HG03469 (cell line): ENCODE measurements at regions not wholly inside any gene's neighbourhood (a gene's known extent, or its start where the extent isn't known, plus 50 kb on each side); places are given as distances from the start of the nearest gene placed in this dataset.

ENCODE experiments used
- ATAC-seq: cut with Tn5 transposase; IDR thresholded peaks from one replicate; pipeline ENCODE4 v1.9.1; 2021; ENCODE audit warnings: mild to moderate bottlenecking, moderate library complexity, moderate number of reproducible peaks; ENCODE audit not compliant: unreplicated experiment

GRCh38 chr9:129336601-129337331 lies 158.7 kb upstream of the IER5L start:
- ATAC-seq = no peak

GRCh38 chr9:129336130-129336528 lies 158.1 kb upstream of the IER5L start:
- ATAC-seq = no peak

- ATAC-seq = no peak
Measured at GRCh38 chr9:129335464-129336129, 157.5 kb upstream of the IER5L start.

- no peak for ATAC-seq
Measured at GRCh38 chr9:129334105-129334935, 156.3 kb upstream of the IER5L start.

- ATAC-seq = no peak
Measured at GRCh38 chr9:129333617-129334104, 155.6 kb upstream of the IER5L start.

GRCh38 chr9:129332581-129332980 lies 154.5 kb upstream of the IER5L start:
- ATAC-seq = no peak

GRCh38 chr9:129331772-129332500 lies 153.9 kb upstream of the IER5L start:
- ATAC-seq = no peak

- ATAC-seq = no peak
Measured at GRCh38 chr9:129331493-129331765, 153.4 kb upstream of the IER5L start.

- ATAC-seq = no peak
Measured at GRCh38 chr9:129330711-129331492, 152.8 kb upstream of the IER5L start.

- no peak for ATAC-seq
Measured at GRCh38 chr9:129328355-129329042, 150.4 kb upstream of the IER5L start.

- no peak for ATAC-seq
Measured at GRCh38 chr9:129327552-129328328, 149.7 kb upstream of the IER5L start.

- no peak for ATAC-seq
Measured at GRCh38 chr9:129326061-129327005, 148.3 kb upstream of the IER5L start.

GRCh38 chr9:129324808-129325502 lies 146.9 kb upstream of the IER5L start:
- no peak for ATAC-seq

- no peak for ATAC-seq
Measured at GRCh38 chr9:129323999-129324553, 146.0 kb upstream of the IER5L start.

GRCh38 chr9:129323376-129323998 lies 145.4 kb upstream of the IER5L start:
- no peak for ATAC-seq

GRCh38 chr9:129322641-129323375 lies 144.7 kb upstream of the IER5L start:
- no peak for ATAC-seq
